ENCODE measurements at regions not wholly inside any gene's neighbourhood (a gene's known extent, or its start where the extent isn't known, plus 50 kb on each side); places are given as distances from the start of the nearest gene placed in this dataset.

- TF ChIP-seq POLR2AphosphoS5 (IDR thresholded peaks at IDR 0.05) (no peak), CTCF (IDR thresholded peaks at IDR 0.05) (no peak)
Measured at GRCh38 chr11:43239791-43240190, 72.0 kb upstream of the API5 start.

Data from gastroesophageal sphincter (tissue), 3 donors.